ENCODE measurements at regions not wholly inside any gene's neighbourhood (a gene's known extent, or its start where the extent isn't known, plus 50 kb on each side); places are given as distances from the start of the nearest gene placed in this dataset.

DNA sequence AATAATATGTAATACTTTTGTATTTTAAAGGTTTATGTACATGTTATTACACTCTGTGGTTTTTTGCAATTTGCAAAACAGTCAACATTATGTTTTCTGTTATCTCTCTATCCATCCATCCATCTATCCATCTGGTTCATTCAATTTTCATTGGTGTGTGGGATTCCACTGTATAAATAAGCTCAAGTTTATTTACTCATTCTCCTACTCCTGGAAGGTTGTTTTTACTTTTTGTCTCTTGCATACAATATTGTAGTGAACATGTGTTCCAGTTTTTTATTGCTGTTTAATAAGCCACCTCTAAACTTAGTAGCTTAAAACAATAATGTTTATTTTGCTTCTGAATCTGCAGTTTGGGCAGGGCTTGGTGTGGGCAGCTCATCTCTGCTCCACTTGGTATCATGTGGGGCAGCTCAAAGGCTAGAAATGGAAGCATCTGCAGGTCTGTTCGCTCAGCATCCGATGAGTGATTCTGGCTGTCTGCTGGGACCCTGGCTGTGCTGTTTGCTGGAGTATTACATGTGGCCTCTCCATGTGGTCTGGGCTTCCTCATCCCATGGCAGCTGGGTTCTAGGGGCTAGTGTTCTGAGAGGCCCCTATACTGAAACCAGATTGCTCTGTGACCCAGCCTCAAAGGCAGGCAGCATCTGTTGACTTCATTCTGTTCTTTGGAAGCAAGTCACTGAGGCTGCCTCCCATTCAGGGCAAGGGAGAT, 98.8 kb downstream of the SLC25A47 start:
- TF ChIP-seq EP300 (IDR thresholded peaks at IDR 0.05) (no peak), CTCF (IDR thresholded peaks at IDR 0.05) (no peak), POLR2A (IDR thresholded peaks at IDR 0.05) (no peak)

All from tibial nerve (tissue), 4 donors.